Gastroesophageal sphincter (tissue), 3 donors: ENCODE measurements at regions not wholly inside any gene's neighbourhood (a gene's known extent, or its start where the extent isn't known, plus 50 kb on each side); places are given as distances from the start of the nearest gene placed in this dataset.

Source experiments
- EP300 ChIP-seq: sonication (generic); formaldehyde crosslinking; IDR thresholded peaks from one replicate; pipeline ENCODE4 v1.6.1; 2017; ENCODE audit warnings: antibody characterized with exemption, mild to moderate bottlenecking
- TF ChIP-seq, protein P1 (sequence below), 4 experiments: fragments of 200-600 bp in 2 of 4; fragments of 450-650 bp in 2 of 4; sonication (generic) in 1 of 4; IDR thresholded peaks; one replicate each; pipeline ENCODE4 v1.5.1; 2017 to 2019; ENCODE audit warnings: antibody characterized with exemption in 4 of 4, mild to moderate bottlenecking in 2 of 4, moderate library complexity in 2 of 4

DNA sequence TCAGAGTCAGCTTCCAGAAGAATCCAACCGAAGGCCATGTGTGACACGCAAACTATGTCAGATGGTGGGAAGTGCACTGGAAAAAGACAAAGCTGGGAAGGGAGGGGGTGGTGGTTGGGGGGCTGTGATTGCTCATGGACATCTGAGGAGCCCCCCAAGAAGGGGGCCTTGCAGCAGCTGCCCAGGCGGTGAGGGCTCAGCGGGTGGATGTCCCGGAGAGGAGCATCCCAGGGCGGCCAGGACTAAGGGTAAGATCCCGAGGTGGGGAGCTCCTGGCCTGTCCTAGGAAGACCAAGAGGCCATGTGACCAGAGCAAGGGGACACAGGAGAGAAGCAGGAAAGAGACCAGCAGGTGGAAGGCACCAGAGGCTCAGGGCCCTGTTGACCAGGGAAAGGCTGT, 299.5 kb downstream of the PREX1 start:
- no peak for TF ChIP-seq EP300
- TF ChIP-seq, protein P1, sequence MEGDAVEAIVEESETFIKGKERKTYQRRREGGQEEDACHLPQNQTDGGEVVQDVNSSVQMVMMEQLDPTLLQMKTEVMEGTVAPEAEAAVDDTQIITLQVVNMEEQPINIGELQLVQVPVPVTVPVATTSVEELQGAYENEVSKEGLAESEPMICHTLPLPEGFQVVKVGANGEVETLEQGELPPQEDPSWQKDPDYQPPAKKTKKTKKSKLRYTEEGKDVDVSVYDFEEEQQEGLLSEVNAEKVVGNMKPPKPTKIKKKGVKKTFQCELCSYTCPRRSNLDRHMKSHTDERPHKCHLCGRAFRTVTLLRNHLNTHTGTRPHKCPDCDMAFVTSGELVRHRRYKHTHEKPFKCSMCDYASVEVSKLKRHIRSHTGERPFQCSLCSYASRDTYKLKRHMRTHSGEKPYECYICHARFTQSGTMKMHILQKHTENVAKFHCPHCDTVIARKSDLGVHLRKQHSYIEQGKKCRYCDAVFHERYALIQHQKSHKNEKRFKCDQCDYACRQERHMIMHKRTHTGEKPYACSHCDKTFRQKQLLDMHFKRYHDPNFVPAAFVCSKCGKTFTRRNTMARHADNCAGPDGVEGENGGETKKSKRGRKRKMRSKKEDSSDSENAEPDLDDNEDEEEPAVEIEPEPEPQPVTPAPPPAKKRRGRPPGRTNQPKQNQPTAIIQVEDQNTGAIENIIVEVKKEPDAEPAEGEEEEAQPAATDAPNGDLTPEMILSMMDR (IDR thresholded peaks at IDR 0.05) = no peak
